Naive thymus-derived CD4-positive, alpha-beta T cell (primary cell): ENCODE measurements at regions not wholly inside any gene's neighbourhood (a gene's known extent, or its start where the extent isn't known, plus 50 kb on each side); places are given as distances from the start of the nearest gene placed in this dataset.

ENCODE experiments used
- ATAC-seq: fragments of 150-1000 bp; cut with Tn5 transposase; 2 replicates; pipeline ENCODE4 v1.10.0; 2021; ENCODE audit warnings: mild to moderate bottlenecking, moderate library complexity
- CTCF ChIA-PET: fragments of 350-600 bp; sonication (Branson Sonifier 250); formaldehyde crosslinking; loops from one replicate; lab custom pipeline; 2021; ENCODE audit warnings: antibody characterized with exemption; lab: Charles Lee
- POLR2A ChIA-PET: fragments of 350-600 bp; sonication (Branson Sonifier 250); formaldehyde crosslinking; loops from one replicate; lab custom pipeline; 2021; ENCODE audit warnings: antibody characterized with exemption, inconsistent platforms; lab: Charles Lee
- DNase-seq, 9 donors: peaks; one replicate each; pipeline versions ENCODE4 v3.0.0 to v3.0.0-alpha.2; 2020 to 2022; ENCODE audit warnings: mixed read lengths in 1 of 9
- H3K27ac ChIP-seq: one replicate; pipeline ENCODE4 v1.7.0; 2013; ENCODE audit warnings: mild to moderate bottlenecking, low read depth, low read length, moderate library complexity
- H3K27me3 ChIP-seq, 2 donors: one replicate each; pipeline ENCODE4 v1.7.0; 2013; ENCODE audit warnings: low read length in 2 of 2, mild to moderate bottlenecking in 2 of 2, moderate library complexity in 2 of 2; ENCODE audit not compliant: control insufficient read depth in 2 of 2, insufficient read depth in 2 of 2
- H3K36me3 ChIP-seq, 3 experiments: 1 replicate in 2 of 3; 2 replicates in 1 of 3; pipeline ENCODE4 v1.7.0; 2013; ENCODE audit warnings: low read length in 3 of 3, mild to moderate bottlenecking in 3 of 3, moderate library complexity in 1 of 3; ENCODE audit not compliant: insufficient read depth in 3 of 3, control insufficient read depth in 2 of 3
- H3K4me1 ChIP-seq, 2 donors: one replicate each; pipeline ENCODE4 v1.7.0; 2013; ENCODE audit warnings: low read length in 2 of 2, mild to moderate bottlenecking in 2 of 2, moderate library complexity in 1 of 2; ENCODE audit not compliant: control insufficient read depth in 2 of 2, insufficient read depth in 2 of 2
- H3K4me3 ChIP-seq: 2 replicates; pipeline ENCODE4 v1.7.0; 2013; ENCODE audit warnings: mild to moderate bottlenecking, low read length
- H3K9me3 ChIP-seq, 3 experiments: 1 replicate in 2 of 3; 2 replicates in 1 of 3; pipeline ENCODE4 v1.7.0; 2013; ENCODE audit warnings: low read length in 3 of 3; ENCODE audit not compliant: control insufficient read depth in 2 of 3
- H3K27ac Mint-ChIP-seq, 9 donors: one replicate each; pipeline ENCODE4 v1.8.0; 2020 to 2022; ENCODE audit warnings: mixed read lengths in 9 of 9, mild to moderate bottlenecking in 8 of 9, moderate library complexity in 5 of 9, inconsistent platforms in 2 of 9
- H3K27me3 Mint-ChIP-seq, 5 donors: one replicate each; pipeline ENCODE4 v1.8.0; 2021 to 2022; ENCODE audit warnings: mixed read lengths in 5 of 5, mild to moderate bottlenecking in 1 of 5
- H3K36me3 Mint-ChIP-seq, 5 donors: one replicate each; pipeline ENCODE4 v1.8.0; 2020 to 2022; ENCODE audit warnings: mixed read lengths in 5 of 5, mild to moderate bottlenecking in 3 of 5, inconsistent platforms in 1 of 5
- H3K4me1 Mint-ChIP-seq, 7 donors: one replicate each; pipeline ENCODE4 v1.8.0; 2020 to 2022; ENCODE audit warnings: mixed read lengths in 7 of 7, mild to moderate bottlenecking in 3 of 7, inconsistent platforms in 1 of 7
- H3K4me3 Mint-ChIP-seq, 10 donors: one replicate each; pipeline ENCODE4 v1.8.0; 2020 to 2022; ENCODE audit warnings: mild to moderate bottlenecking in 10 of 10, mixed read lengths in 10 of 10, moderate library complexity in 6 of 10, inconsistent platforms in 2 of 10
- H3K9me3 Mint-ChIP-seq, 11 donors: one replicate each; pipeline ENCODE4 v1.8.0; 2020 to 2022; ENCODE audit warnings: mixed read lengths in 11 of 11, mild to moderate bottlenecking in 4 of 11, inconsistent platforms in 1 of 11, moderate library complexity in 1 of 11
- intact Hi-C, 2 donors: fragments of 100-400 bp; cut with micrococcal nuclease; formaldehyde crosslinking; loops; one replicate each; pipeline ENCODE4 v1.15.1; 2023

- Mint-ChIP-seq H3K36me3 (peaks cover 0 to 7% (median 0%) of the 10 kb centered on the region in 5 donors), H3K27me3 (no peaks in the 10 kb centered on the region), H3K4me3 (no peak overlapping the region), H3K4me1 (peaks cover 0 to 2% (median 0%) of the 10 kb centered on the region in 7 donors), H3K27ac (no peak overlapping the region), H3K9me3 (peaks cover 0 to 3% (median 0%) of the 10 kb centered on the region in 11 donors)
- intact Hi-C loops = no loop called here
- no peaks in the 10 kb centered on the region for H3K36me3 ChIP-seq
- H3K27me3 ChIP-seq = no peaks in the 10 kb centered on the region
- DNase-seq (no peak), ATAC-seq (no peak)
- no peaks in the 10 kb centered on the region for H3K4me1 ChIP-seq
- POLR2A ChIA-PET = interaction anchor here (0.9 to 1.4 kb wide), 3 partner anchors 126 to 128 kb away, joined by 3 to 6 read pairs (median 4); partner anchors contain the start of gene SESN3
- CTCF ChIA-PET = no interaction called here
- H3K27ac ChIP-seq = no peak overlapping the region
- H3K9me3 ChIP-seq = no peaks in the 10 kb centered on the region
- no peak overlapping the region for H3K4me3 ChIP-seq
These were observed 127.7 kb upstream of the SESN3 start for GRCh38 chr11:95358511-95359340.

DNA sequence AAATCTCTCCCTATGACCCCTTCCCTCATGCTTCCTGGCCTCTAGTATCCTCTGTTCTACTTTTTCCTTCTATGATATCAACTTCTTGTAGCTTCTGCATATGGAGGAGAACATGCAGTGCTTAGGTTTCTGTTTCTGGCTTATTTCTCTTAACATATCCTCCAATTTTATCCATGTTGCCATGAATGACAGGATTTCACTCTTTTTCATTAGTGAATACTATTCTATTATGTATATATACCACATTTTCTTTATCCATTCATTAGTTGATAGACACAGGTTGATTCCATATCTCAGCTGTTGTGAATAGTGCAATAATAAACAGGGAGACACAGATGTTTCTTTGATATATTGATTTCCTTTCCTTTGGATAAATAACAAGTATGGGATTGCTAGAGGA is 123.3 kb upstream of the SESN3 start:
- Histone ChIP-seq H3K36me3 (no peaks in the 10 kb centered on the region), H3K27me3 (no peaks in the 10 kb centered on the region), H3K27ac (no peak overlapping the region), H3K4me1 (no peaks in the 10 kb centered on the region), H3K9me3 (no peaks in the 10 kb centered on the region), H3K4me3 (no peak overlapping the region)
- peaks cover 0 to 2% (median 0%) of the 10 kb centered on the region in 7 donors for H3K4me1 Mint-ChIP-seq
- CTCF ChIA-PET = no interaction called here
- peaks cover 0 to 7% (median 3%) of the 10 kb centered on the region in 11 donors for H3K9me3 Mint-ChIP-seq
- no peak for DNase-seq
- H3K4me3 Mint-ChIP-seq = no peak overlapping the region
- peak overlapping the region in 1 of 9 donors; percentile 51 for H3K27ac Mint-ChIP-seq
- POLR2A ChIA-PET = interaction anchor here (1.1 kb wide), 1 partner anchor 22 kb away, joined by 4 read pairs; no protein-coding TSS in a partner anchor
- no peak for ATAC-seq
- peaks cover 0 to 10% (median 3%) of the 10 kb centered on the region in 5 donors for H3K36me3 Mint-ChIP-seq
- peaks cover 0 to 3% (median 0%) of the 10 kb centered on the region in 5 donors for H3K27me3 Mint-ChIP-seq
- intact Hi-C loops = no loop called here

- DNase-seq (no peak), ATAC-seq (no peak)
- CTCF ChIA-PET = no interaction called here
- no peaks in the 10 kb centered on the region for H3K4me1 ChIP-seq
- POLR2A ChIA-PET = no interaction called here
- H3K27me3 ChIP-seq = no peaks in the 10 kb centered on the region
- Mint-ChIP-seq H3K27me3 (peaks cover 0 to 5% (median 0%) of the 10 kb centered on the region in 5 donors), H3K27ac (peak overlapping the region in 1 of 9 donors; percentile 27), H3K4me1 (peaks cover 0 to 2% (median 0%) of the 10 kb centered on the region in 7 donors), H3K9me3 (peaks cover 3 to 13% (median 9%) of the 10 kb centered on the region in 11 donors), H3K4me3 (no peak overlapping the region), H3K36me3 (peaks cover 5 to 14% (median 8%) of the 10 kb centered on the region in 5 donors)
- no peaks in the 10 kb centered on the region for H3K36me3 ChIP-seq
- H3K27ac ChIP-seq = no peak overlapping the region
- H3K4me3 ChIP-seq = no peak overlapping the region
- no peaks in the 10 kb centered on the region for H3K9me3 ChIP-seq
- intact Hi-C loops = no loop called here
These were observed 122.7 kb upstream of the SESN3 start for GRCh38 chr11:95353706-95354105.

DNA sequence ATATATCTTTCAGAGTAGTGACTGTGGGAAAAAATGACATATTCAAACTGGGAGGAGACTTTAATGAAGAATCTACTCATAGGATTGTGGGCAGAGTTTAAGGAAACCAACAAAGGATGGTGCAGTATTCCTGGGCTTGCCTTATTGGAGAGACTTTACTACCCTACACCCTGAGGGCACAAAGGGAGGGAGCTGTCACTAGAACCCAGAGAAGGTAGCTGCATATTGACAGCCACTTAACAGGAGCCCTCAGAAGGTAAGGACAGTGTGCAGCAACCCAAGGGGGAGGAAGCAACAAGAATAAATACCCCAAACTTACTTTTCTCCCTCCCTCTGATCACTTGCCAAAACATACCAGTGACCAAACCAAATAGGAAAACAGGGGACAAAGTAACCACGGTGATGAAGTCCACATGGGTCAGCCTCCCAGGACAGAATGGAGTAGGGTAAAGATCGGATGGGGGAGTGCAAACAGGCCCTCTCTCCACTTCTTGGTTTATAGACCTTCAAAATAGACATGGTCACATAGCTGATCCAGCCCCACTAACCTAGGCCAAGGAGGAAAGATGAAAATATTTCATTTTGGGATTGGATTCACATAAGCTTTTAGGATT is 121.8 kb upstream of the SESN3 start:
- Mint-ChIP-seq H3K9me3 (peaks cover 3 to 17% (median 13%) of the 10 kb centered on the region in 11 donors), H3K27ac (peak overlapping the region in 1 of 9 donors; percentile 9), H3K4me3 (no peak overlapping the region), H3K4me1 (peaks cover 0 to 2% (median 0%) of the 10 kb centered on the region in 7 donors), H3K36me3 (peaks cover 5 to 18% (median 10%) of the 10 kb centered on the region in 5 donors), H3K27me3 (peaks cover 0 to 5% (median 0%) of the 10 kb centered on the region in 5 donors)
- Histone ChIP-seq H3K36me3 (no peaks in the 10 kb centered on the region), H3K27ac (no peak overlapping the region), H3K27me3 (no peaks in the 10 kb centered on the region), H3K9me3 (no peaks in the 10 kb centered on the region), H3K4me1 (no peaks in the 10 kb centered on the region), H3K4me3 (no peak overlapping the region)
- no peak for ATAC-seq
- DNase-seq = no peak
- CTCF ChIA-PET = no interaction called here
- POLR2A ChIA-PET = interaction anchor here (0.6 to 1.2 kb wide), 2 partner anchors 11 to 183 kb away, joined by 3 read pairs; no protein-coding TSS in a partner anchor
- intact Hi-C loops = no loop called here

GRCh38 chr11:95349345-95349942 is 118.4 kb upstream of the SESN3 start:
- H3K36me3 ChIP-seq = no peaks in the 10 kb centered on the region
- H3K4me1 ChIP-seq = no peaks in the 10 kb centered on the region
- ChIA-PET CTCF (interaction anchor here (1.0 kb wide), 1 partner anchor 356 kb away, joined by 3 read pairs; no protein-coding TSS in a partner anchor), POLR2A (no interaction called here)
- no peaks in the 10 kb centered on the region for H3K9me3 ChIP-seq
- intact Hi-C loops = no loop called here
- no peaks in the 10 kb centered on the region for H3K27me3 ChIP-seq
- Mint-ChIP-seq H3K9me3 (peaks cover 3 to 17% (median 13%) of the 10 kb centered on the region in 11 donors), H3K27ac (no peak overlapping the region), H3K4me1 (peaks cover 4 to 17% (median 9%) of the 10 kb centered on the region in 7 donors), H3K4me3 (no peak overlapping the region), H3K27me3 (peaks cover 0 to 6% (median 0%) of the 10 kb centered on the region in 5 donors), H3K36me3 (peaks cover 5 to 23% (median 10%) of the 10 kb centered on the region in 5 donors)
- DNase-seq (no peak), ATAC-seq (no peak)
- H3K27ac ChIP-seq = no peak overlapping the region
- no peak overlapping the region for H3K4me3 ChIP-seq

GRCh38 chr11:95346265-95346664 is 115.3 kb upstream of the SESN3 start:
- ChIA-PET POLR2A (interaction anchor here (1.4 kb wide), 1 partner anchor 9 kb away, joined by 5 read pairs; no protein-coding TSS in a partner anchor), CTCF (interaction anchor here (1.1 kb wide), 1 partner anchor 115 kb away, joined by 4 read pairs; the partner anchor contains the start of gene SESN3)
- Histone ChIP-seq H3K27me3 (no peaks in the 10 kb centered on the region), H3K36me3 (no peaks in the 10 kb centered on the region), H3K4me3 (no peak overlapping the region), H3K4me1 (no peaks in the 10 kb centered on the region), H3K9me3 (no peaks in the 10 kb centered on the region), H3K27ac (no peak overlapping the region)
- Mint-ChIP-seq H3K4me3 (no peak overlapping the region), H3K27ac (peak overlapping the region in 1 of 9 donors; percentile 44), H3K36me3 (peaks cover 5 to 21% (median 10%) of the 10 kb centered on the region in 5 donors), H3K4me1 (peaks cover 4 to 28% (median 8%) of the 10 kb centered on the region in 7 donors), H3K9me3 (peaks cover 3 to 17% (median 12%) of the 10 kb centered on the region in 11 donors), H3K27me3 (peaks cover 0 to 6% (median 0%) of the 10 kb centered on the region in 5 donors)
- DNase-seq = no peak
- no peak for ATAC-seq
- intact Hi-C loops = no loop called here
